H1 (cell line): ENCODE measurements at regions not wholly inside any gene's neighbourhood (a gene's known extent, or its start where the extent isn't known, plus 50 kb on each side); places are given as distances from the start of the nearest gene placed in this dataset.

ENCODE experiments used
- CBX8 ChIP-seq: fragments of 300-800, 300-1000 bp; sonication (generic); IDR thresholded peaks from 2 replicates; pipeline ENCODE4 v1.7.1; 2016; ENCODE audit warnings: low read depth, low read length, borderline replicate concordance
- CHD7 ChIP-seq: fragments of 300-600 bp; sonication (generic); IDR thresholded peaks from 2 replicates; pipeline ENCODE4 v1.7.1; 2012; ENCODE audit warnings: low read length, moderate library complexity, mild to moderate bottlenecking, inconsistent platforms; ENCODE audit not compliant: insufficient replicate concordance
- CREB1 ChIP-seq: IDR thresholded peaks from 2 replicates; pipeline ENCODE4 v1.6.1; 2012; ENCODE audit warnings: inconsistent platforms
- HDAC2 ChIP-seq, 2 experiments: fragments of 300-600 bp in 1 of 2; sonication (generic) in 1 of 2; IDR thresholded peaks; 2 replicates each; pipeline ENCODE4 v1.6.1; 2011 to 2012; ENCODE audit warnings: low read depth in 2 of 2, low read length in 2 of 2, mild to moderate bottlenecking in 2 of 2, moderate library complexity in 2 of 2, borderline replicate concordance in 1 of 2, inconsistent platforms in 1 of 2
- SIX5 ChIP-seq: IDR thresholded peaks from 2 replicates; pipeline ENCODE4 v1.6.1; 2011; ENCODE audit warnings: mild to moderate bottlenecking, low read depth, low read length
- ZNF274 ChIP-seq: IDR thresholded peaks from 2 replicates; pipeline ENCODE4 v1.7.0; 2012; ENCODE audit warnings: low read length, borderline replicate concordance; ENCODE audit errors: extremely low read depth

DNA sequence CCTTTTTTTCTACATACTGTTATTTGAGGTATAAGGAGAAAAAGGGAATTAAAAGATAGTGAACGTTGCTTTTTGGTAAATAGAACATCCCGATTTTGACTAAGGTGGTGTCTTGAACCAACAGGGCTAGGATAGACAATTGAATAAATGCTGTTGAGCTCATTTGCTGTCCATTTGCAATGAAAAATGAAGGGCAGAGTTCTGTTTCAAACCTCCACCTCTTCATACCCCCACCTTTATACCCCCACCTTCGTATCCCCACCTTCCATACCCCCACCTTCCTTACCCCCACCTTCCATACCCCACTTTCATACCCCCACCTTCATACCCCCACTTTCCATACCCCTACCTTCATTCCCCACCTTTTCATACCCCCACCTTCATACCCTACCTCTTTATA, 93.4 kb upstream of the NAA20 start (continued):
- no peak for TF ChIP-seq CHD7
- TF ChIP-seq ZNF274 = no peak
- no peak for TF ChIP-seq HDAC2 (IDR thresholded peaks at IDR 0.05; ENCODE audit: borderline replicate concordance in 1 of 2, low read depth in 2 of 2, low read length in 2 of 2)
- no peak for TF ChIP-seq CBX8
- TF ChIP-seq CREB1 = no peak
- TF ChIP-seq SIX5 = no peak
